Calu3 (cell line): ENCODE measurements at regions not wholly inside any gene's neighbourhood (a gene's known extent, or its start where the extent isn't known, plus 50 kb on each side); places are given as distances from the start of the nearest gene placed in this dataset.
"Not testable (repeated sequence)": the region's sequence is repeated elsewhere in the genome, so short reads cannot be mapped to it uniquely, and the experiment has no call there.

Source experiments
- BruUV-seq: library from RNA; stranded (reverse); fragments of 400-500 nt; replicated peaks from 2 replicates; lab custom pipeline; 2021; lab: Mats Ljungman, UMichigan
- CTCF ChIA-PET: fragments of 300-600 bp; sonication (Branson Sonifier 250); formaldehyde crosslinking; loops from one replicate; lab custom pipeline; 2022; ENCODE audit warnings: antibody characterized with exemption; lab: Charles Lee
- DNase-seq: peaks from one replicate; pipeline ENCODE4 v3.0.0; 2022
- H3K27ac Mint-ChIP-seq: one replicate; pipeline ENCODE4 v1.8.0; 2022; ENCODE audit warnings: mixed read lengths; ENCODE audit not compliant: unreplicated experiment
- H3K27me3 Mint-ChIP-seq: one replicate; pipeline ENCODE4 v1.8.0; 2022; ENCODE audit warnings: mixed read lengths; ENCODE audit not compliant: unreplicated experiment
- H3K36me3 Mint-ChIP-seq: one replicate; pipeline ENCODE4 v1.8.0; 2022; ENCODE audit warnings: mild to moderate bottlenecking, moderate library complexity, mixed read lengths; ENCODE audit not compliant: insufficient read depth, unreplicated experiment
- H3K4me1 Mint-ChIP-seq: one replicate; pipeline ENCODE4 v1.8.0; 2022; ENCODE audit warnings: mild to moderate bottlenecking, low read depth, mixed read lengths; ENCODE audit not compliant: unreplicated experiment
- H3K4me3 Mint-ChIP-seq: one replicate; pipeline ENCODE4 v1.8.0; 2022; ENCODE audit warnings: mild to moderate bottlenecking, low read depth, moderate library complexity, mixed read lengths; ENCODE audit not compliant: unreplicated experiment
- H3K9me3 Mint-ChIP-seq: one replicate; pipeline ENCODE4 v1.8.0; 2022; ENCODE audit warnings: low read depth, mixed read lengths; ENCODE audit not compliant: unreplicated experiment
- CTCF ChIP-seq: fragments of 200-600 bp; IDR thresholded peaks from one replicate; pipeline ENCODE4 v1.8.0; 2022; ENCODE audit warnings: antibody characterized with exemption; ENCODE audit not compliant: unreplicated experiment
- intact Hi-C: fragments of 100-400 bp; cut with micrococcal nuclease; formaldehyde crosslinking; loops from one replicate; pipeline ENCODE4 v1.10.0; 2022; ENCODE audit not compliant: unreplicated experiment

- CTCF ChIA-PET: interaction anchor here (0.5 kb wide), 2 partner anchors 9 to 1261 kb away, joined by 3 to 5 read pairs; no protein-coding TSS in a partner anchor
- H3K27ac Mint-ChIP-seq: no peak overlapping the region
These were observed 60.7 kb upstream of the BOD1 start for GRCh38 chr5:173677125-173677672.

GRCh38 chr5:173679909-173680630 is 63.6 kb upstream of the BOD1 start:
- H3K27me3 Mint-ChIP-seq: no peaks in the 10 kb centered on the region
- H3K4me1 Mint-ChIP-seq: no peaks in the 10 kb centered on the region
- no peaks in the 10 kb centered on the region for H3K36me3 Mint-ChIP-seq
- no peak overlapping the region for H3K4me3 Mint-ChIP-seq
- no TSS peak for BruUV-seq
- intact Hi-C loops: no loop called here
- no peaks in the 10 kb centered on the region for H3K9me3 Mint-ChIP-seq
- no peak for DNase-seq
- no peak for TF ChIP-seq CTCF
- CTCF ChIA-PET: no interaction called here
- no peak overlapping the region for H3K27ac Mint-ChIP-seq

More at GRCh38 chr5:173677125-173677672, 60.7 kb upstream of the BOD1 start:
- H3K4me1 Mint-ChIP-seq: no peaks in the 10 kb centered on the region
- DNase-seq: no peak
- H3K36me3 Mint-ChIP-seq: peaks cover 5% of the 10 kb centered on the region
- no peaks in the 10 kb centered on the region for H3K9me3 Mint-ChIP-seq
- intact Hi-C loops: no loop called here
- H3K27me3 Mint-ChIP-seq: peaks cover under 1% of the 10 kb centered on the region
- no TSS peak for BruUV-seq
- H3K4me3 Mint-ChIP-seq: no peak overlapping the region
- TF ChIP-seq CTCF: no peak

GRCh38 chr5:173680660-173681242 is 64.3 kb upstream of the BOD1 start:
- no peak for TF ChIP-seq CTCF
- no TSS peak for BruUV-seq
- no peaks in the 10 kb centered on the region for H3K27me3 Mint-ChIP-seq
- no peaks in the 10 kb centered on the region for H3K36me3 Mint-ChIP-seq
- no peaks in the 10 kb centered on the region for H3K4me1 Mint-ChIP-seq
- peaks cover 3% of the 10 kb centered on the region for H3K9me3 Mint-ChIP-seq
- DNase-seq: no peak
- CTCF ChIA-PET: no interaction called here
- H3K4me3 Mint-ChIP-seq: no peak overlapping the region
- intact Hi-C loops: no loop called here
- H3K27ac Mint-ChIP-seq: no peak overlapping the region

- no peak overlapping the region for H3K27ac Mint-ChIP-seq
- H3K36me3 Mint-ChIP-seq: no peaks in the 10 kb centered on the region
- no peak overlapping the region for H3K4me3 Mint-ChIP-seq
- no peaks in the 10 kb centered on the region for H3K27me3 Mint-ChIP-seq
- no peaks in the 10 kb centered on the region for H3K4me1 Mint-ChIP-seq
- no TSS peak for BruUV-seq
- intact Hi-C loops: no loop called here
- peaks cover 3% of the 10 kb centered on the region for H3K9me3 Mint-ChIP-seq
- CTCF ChIA-PET: no interaction called here
- no peak for TF ChIP-seq CTCF
- no peak for DNase-seq
These were observed 65.9 kb upstream of the BOD1 start for GRCh38 chr5:173682313-173682712.

GRCh38 chr5:173684535-173684934 is 68.1 kb upstream of the BOD1 start:
- H3K27ac Mint-ChIP-seq, H3K9me3 Mint-ChIP-seq, H3K27me3 Mint-ChIP-seq, BruUV-seq, CTCF ChIA-PET, H3K4me1 Mint-ChIP-seq, H3K36me3 Mint-ChIP-seq, DNase-seq, intact Hi-C loops, H3K4me3 Mint-ChIP-seq: not testable (repeated sequence)
